ENCODE measurements at regions not wholly inside any gene's neighbourhood (a gene's known extent, or its start where the extent isn't known, plus 50 kb on each side); places are given as distances from the start of the nearest gene placed in this dataset.
A peak's percentile ranks its signal among the peaks of the same experiment; 100 is the strongest.

GRCh38 chr18:22260208-22260820, 90.9 kb downstream of the GATA6 start:
- H3K9me3 ChIP-seq (replicated peaks; ENCODE audit: control insufficient read depth, low read depth, low read length) = no peaks in the 10 kb centered on the region
- DNase-seq = no peak
- H3K36me3 ChIP-seq (ENCODE audit: control insufficient read depth, insufficient read depth, low read length) = no peaks in the 10 kb centered on the region
- H3K4me1 ChIP-seq (ENCODE audit: control insufficient read depth, insufficient read depth, low read length) = no peaks in the 10 kb centered on the region
- H3K4me3 ChIP-seq (ENCODE audit: low read length) = no peak overlapping the region
- WGBS (ENCODE audit: insufficient coverage) = 67% methylated on average over 1 of the region's 8 CpGs
- H3K27ac ChIP-seq (ENCODE audit: low read length) = no peak overlapping the region
- no peaks in the 10 kb centered on the region for H3K27me3 ChIP-seq (ENCODE audit: control insufficient read depth, insufficient read depth, low read length)

GRCh38 chr18:22257022-22257543, 87.7 kb downstream of the GATA6 start:
- Histone ChIP-seq H3K27me3 (ENCODE audit: control insufficient read depth, insufficient read depth, low read length) (no peaks in the 10 kb centered on the region), H3K36me3 (ENCODE audit: control insufficient read depth, insufficient read depth, low read length) (no peaks in the 10 kb centered on the region), H3K27ac (ENCODE audit: low read length) (no peak overlapping the region), H3K4me3 (ENCODE audit: low read length) (no peak overlapping the region), H3K4me1 (ENCODE audit: control insufficient read depth, insufficient read depth, low read length) (no peaks in the 10 kb centered on the region), H3K9me3 (replicated peaks; ENCODE audit: control insufficient read depth, low read depth, low read length) (no peaks in the 10 kb centered on the region)
- DNase-seq = no peak
- 96% methylated on average over 3 of the region's 5 CpGs for WGBS (ENCODE audit: insufficient coverage)

- Histone ChIP-seq H3K9me3 (replicated peaks; ENCODE audit: control insufficient read depth, low read depth, low read length) (no peaks in the 10 kb centered on the region), H3K27me3 (ENCODE audit: control insufficient read depth, insufficient read depth, low read length) (peaks cover 6% of the 10 kb centered on the region), H3K4me3 (ENCODE audit: low read length) (no peak overlapping the region), H3K4me1 (ENCODE audit: control insufficient read depth, insufficient read depth, low read length) (no peaks in the 10 kb centered on the region), H3K36me3 (ENCODE audit: control insufficient read depth, insufficient read depth, low read length) (no peaks in the 10 kb centered on the region), H3K27ac (ENCODE audit: low read length) (no peak overlapping the region)
- WGBS (ENCODE audit: insufficient coverage) = 62% methylated on average over 3 of the region's 11 CpGs
- DNase-seq = no peak
Measured at GRCh38 chr18:22254088-22254487, 84.7 kb downstream of the GATA6 start.

- Histone ChIP-seq H3K36me3 (ENCODE audit: control insufficient read depth, insufficient read depth, low read length) (no peaks in the 10 kb centered on the region), H3K4me3 (ENCODE audit: low read length) (no peak overlapping the region), H3K27ac (ENCODE audit: low read length) (peak overlapping the region; percentile 33), H3K9me3 (replicated peaks; ENCODE audit: control insufficient read depth, low read depth, low read length) (no peaks in the 10 kb centered on the region), H3K4me1 (ENCODE audit: control insufficient read depth, insufficient read depth, low read length) (no peaks in the 10 kb centered on the region), H3K27me3 (ENCODE audit: control insufficient read depth, insufficient read depth, low read length) (peaks cover 6% of the 10 kb centered on the region)
- 80% methylated on average over 1 of the region's 9 CpGs for WGBS (ENCODE audit: insufficient coverage)
- DNase-seq = peak; percentile 27
Measured at GRCh38 chr18:22253676-22254075, 84.3 kb downstream of the GATA6 start.

GRCh38 chr18:22253156-22253555, 83.8 kb downstream of the GATA6 start:
- Histone ChIP-seq H3K27ac (ENCODE audit: low read length) (peak overlapping the region; percentile 33), H3K4me1 (ENCODE audit: control insufficient read depth, insufficient read depth, low read length) (no peaks in the 10 kb centered on the region), H3K4me3 (ENCODE audit: low read length) (no peak overlapping the region), H3K36me3 (ENCODE audit: control insufficient read depth, insufficient read depth, low read length) (no peaks in the 10 kb centered on the region), H3K9me3 (replicated peaks; ENCODE audit: control insufficient read depth, low read depth, low read length) (no peaks in the 10 kb centered on the region), H3K27me3 (ENCODE audit: control insufficient read depth, insufficient read depth, low read length) (peaks cover 6% of the 10 kb centered on the region)
- no CpG with 5 or more reads among the region's 5 CpGs for WGBS (ENCODE audit: insufficient coverage)
- DNase-seq = no peak

All from muscle of leg (tissue), 3 donors.